CD14-positive monocyte (primary cell): ENCODE measurements at regions not wholly inside any gene's neighbourhood (a gene's known extent, or its start where the extent isn't known, plus 50 kb on each side); places are given as distances from the start of the nearest gene placed in this dataset.
"Not testable (repeated sequence)": the region's sequence is repeated elsewhere in the genome, so short reads cannot be mapped to it uniquely, and the experiment has no call there.

Experiments used
- DNase-seq, 3 donors: peaks; one replicate each; pipeline ENCODE4 v3.0.0-alpha.2; 2011 to 2022
- H2AFZ ChIP-seq: 2 replicates; pipeline ENCODE4 v1.6.0; 2012; ENCODE audit warnings: mild to moderate bottlenecking, low read depth, low read length, inconsistent platforms; ENCODE audit not compliant: insufficient read depth, poor library complexity, severe bottlenecking
- H3K27ac ChIP-seq, 2 donors: 1 replicate in 1 of 2; 2 replicates in 1 of 2; pipeline ENCODE4 v1.5.1; 2012 to 2013; ENCODE audit warnings: low read length in 2 of 2, control low read depth in 1 of 2, inconsistent platforms in 1 of 2, low read depth in 1 of 2, mild to moderate bottlenecking in 1 of 2
- H3K27me3 ChIP-seq, 2 donors: one replicate each; pipeline versions ENCODE4 v1.6.0 to v1.6.1; 2011 to 2013; ENCODE audit warnings: low read length in 2 of 2; ENCODE audit not compliant: control insufficient read depth in 2 of 2, insufficient read depth in 2 of 2
- H3K36me3 ChIP-seq, 2 donors: replicated peaks in 1 of 2; 1 replicate in 1 of 2; 2 replicates in 1 of 2; pipeline versions ENCODE4 v1.5.1 to v1.6.1; 2012 to 2013; ENCODE audit warnings: low read length in 2 of 2, control low read depth in 1 of 2, inconsistent platforms in 1 of 2, mild to moderate bottlenecking in 1 of 2; ENCODE audit not compliant: insufficient read depth in 2 of 2, control insufficient read depth in 1 of 2
- H3K4me1 ChIP-seq, 2 donors: 1 replicate in 1 of 2; 2 replicates in 1 of 2; pipeline versions ENCODE4 v1.5.1 to v1.6.1; 2012 to 2013; ENCODE audit warnings: low read length in 2 of 2, control low read depth in 1 of 2, inconsistent platforms in 1 of 2, mild to moderate bottlenecking in 1 of 2, moderate library complexity in 1 of 2; ENCODE audit not compliant: insufficient read depth in 2 of 2, control insufficient read depth in 1 of 2
- H3K4me2 ChIP-seq: replicated peaks from 2 replicates; pipeline ENCODE3; 2012; ENCODE audit warnings: low read length, moderate library complexity, mild to moderate bottlenecking; ENCODE audit not compliant: poor library complexity, severe bottlenecking; ENCODE audit errors: extremely low read depth
- H3K4me3 ChIP-seq, 3 experiments: fragments of 200-600 bp in 1 of 3; sonication (generic) in 1 of 3; replicated peaks in 1 of 3; 1 replicate in 2 of 3; 2 replicates in 1 of 3; pipeline ENCODE4 v1.5.1; 2011 to 2013; ENCODE audit warnings: low read length in 3 of 3, mild to moderate bottlenecking in 3 of 3, control low read depth in 2 of 3, low read depth in 2 of 3, inconsistent platforms in 1 of 3, moderate library complexity in 1 of 3
- H3K79me2 ChIP-seq: 2 replicates; pipeline ENCODE4 v1.6.0; 2012; ENCODE audit warnings: mild to moderate bottlenecking, control low read depth, inconsistent platforms, low read length, moderate library complexity; ENCODE audit not compliant: insufficient read depth
- H3K9ac ChIP-seq: 2 replicates; pipeline ENCODE4 v1.6.0; 2017; ENCODE audit warnings: low read length, mild to moderate bottlenecking; ENCODE audit not compliant: insufficient read depth, poor library complexity, severe bottlenecking
- H3K9me3 ChIP-seq, 2 donors: replicated peaks in 1 of 2; 1 replicate in 1 of 2; 2 replicates in 1 of 2; pipeline versions ENCODE4 v1.5.1 to v1.6.1; 2012 to 2013; ENCODE audit warnings: low read length in 2 of 2, control low read depth in 1 of 2; ENCODE audit not compliant: control insufficient read depth in 1 of 2, insufficient read depth in 1 of 2
- H4K20me1 ChIP-seq: 2 replicates; pipeline ENCODE4 v1.6.0; 2012; ENCODE audit warnings: mild to moderate bottlenecking, low read length, control low read depth, moderate library complexity; ENCODE audit not compliant: insufficient read depth
- H3K27ac Mint-ChIP-seq, 7 donors: one replicate each; pipeline ENCODE4 v1.8.0; 2020; ENCODE audit warnings: mild to moderate bottlenecking in 7 of 7, mixed read lengths in 7 of 7, moderate library complexity in 6 of 7, inconsistent platforms in 2 of 7
- H3K27me3 Mint-ChIP-seq, 3 donors: one replicate each; pipeline ENCODE4 v1.8.0; 2021 to 2022; ENCODE audit warnings: low read depth in 3 of 3, mild to moderate bottlenecking in 3 of 3, mixed read lengths in 3 of 3, moderate library complexity in 3 of 3, inconsistent platforms in 1 of 3
- H3K36me3 Mint-ChIP-seq, 2 donors: one replicate each; pipeline ENCODE4 v1.8.0; 2020; ENCODE audit warnings: mixed read lengths in 2 of 2, inconsistent platforms in 1 of 2, mild to moderate bottlenecking in 1 of 2
- H3K4me1 Mint-ChIP-seq: one replicate; pipeline ENCODE4 v1.8.0; 2020; ENCODE audit warnings: mild to moderate bottlenecking, mixed read lengths
- H3K4me3 Mint-ChIP-seq, 2 donors: one replicate each; pipeline ENCODE4 v1.8.0; 2020; ENCODE audit warnings: mild to moderate bottlenecking in 2 of 2, mixed read lengths in 2 of 2, moderate library complexity in 1 of 2
- H3K9me3 Mint-ChIP-seq, 7 donors: one replicate each; pipeline ENCODE4 v1.8.0; 2020 to 2022; ENCODE audit warnings: mixed read lengths in 7 of 7, mild to moderate bottlenecking in 6 of 7, moderate library complexity in 6 of 7, inconsistent platforms in 2 of 7
- WGBS: methylation state at CpG from one replicate; pipeline ENCODE4 v1.1.5; 2013; ENCODE audit warnings: missing lambda C conversion rate; ENCODE audit not compliant: insufficient coverage; 5-methylcytosine and 5-hydroxymethylcytosine counted together
- intact Hi-C, 2 donors: fragments of 100-400 bp; cut with micrococcal nuclease; formaldehyde crosslinking; loops; one replicate each; pipeline versions ENCODE4 v1.15.0 to v1.15.1; 2023
- TF ChIP-seq, protein P1 (sequence below): fragments of 200-600 bp; IDR thresholded peaks from one replicate; pipeline ENCODE4 v1.8.0; 2022; ENCODE audit warnings: antibody characterized with exemption, mild to moderate bottlenecking

DNA sequence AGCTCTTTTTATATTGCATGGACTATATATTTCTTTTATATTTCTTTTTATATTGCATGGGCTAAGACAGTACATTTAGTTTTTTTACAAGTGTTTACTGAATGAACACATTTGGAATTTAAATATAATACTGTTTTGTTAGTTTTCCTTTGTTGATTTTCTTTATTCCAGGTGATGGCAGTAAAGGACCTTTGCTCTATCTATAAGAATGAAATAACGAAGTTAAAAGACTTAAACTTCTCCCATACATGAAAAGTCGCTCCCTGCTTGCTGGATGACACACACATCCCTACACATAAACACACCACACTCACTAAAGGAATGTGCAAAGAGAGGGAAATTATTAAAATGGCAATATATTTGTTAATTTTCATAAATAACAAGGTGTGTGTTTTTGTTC is 102.5 kb upstream of the ANXA10 start:
- peaks cover 4 to 10% of the 10 kb centered on the region in 2 donors for H3K9me3 ChIP-seq
- no peaks in the 10 kb centered on the region for H3K36me3 Mint-ChIP-seq
- H2AFZ ChIP-seq = no peak overlapping the region
- H3K27me3 Mint-ChIP-seq = no peaks in the 10 kb centered on the region
- no peak overlapping the region for H3K9ac ChIP-seq
- no peaks in the 10 kb centered on the region for H3K4me1 ChIP-seq
- H3K4me3 ChIP-seq = no peak overlapping the region
- H4K20me1 ChIP-seq = no peaks in the 10 kb centered on the region
- TF ChIP-seq, protein P1, sequence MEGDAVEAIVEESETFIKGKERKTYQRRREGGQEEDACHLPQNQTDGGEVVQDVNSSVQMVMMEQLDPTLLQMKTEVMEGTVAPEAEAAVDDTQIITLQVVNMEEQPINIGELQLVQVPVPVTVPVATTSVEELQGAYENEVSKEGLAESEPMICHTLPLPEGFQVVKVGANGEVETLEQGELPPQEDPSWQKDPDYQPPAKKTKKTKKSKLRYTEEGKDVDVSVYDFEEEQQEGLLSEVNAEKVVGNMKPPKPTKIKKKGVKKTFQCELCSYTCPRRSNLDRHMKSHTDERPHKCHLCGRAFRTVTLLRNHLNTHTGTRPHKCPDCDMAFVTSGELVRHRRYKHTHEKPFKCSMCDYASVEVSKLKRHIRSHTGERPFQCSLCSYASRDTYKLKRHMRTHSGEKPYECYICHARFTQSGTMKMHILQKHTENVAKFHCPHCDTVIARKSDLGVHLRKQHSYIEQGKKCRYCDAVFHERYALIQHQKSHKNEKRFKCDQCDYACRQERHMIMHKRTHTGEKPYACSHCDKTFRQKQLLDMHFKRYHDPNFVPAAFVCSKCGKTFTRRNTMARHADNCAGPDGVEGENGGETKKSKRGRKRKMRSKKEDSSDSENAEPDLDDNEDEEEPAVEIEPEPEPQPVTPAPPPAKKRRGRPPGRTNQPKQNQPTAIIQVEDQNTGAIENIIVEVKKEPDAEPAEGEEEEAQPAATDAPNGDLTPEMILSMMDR = no peak
- H3K27ac ChIP-seq = no peak overlapping the region
- H3K4me2 ChIP-seq = no peak overlapping the region
- peaks cover 0 to 12% (median 4%) of the 10 kb centered on the region in 7 donors for H3K9me3 Mint-ChIP-seq
- DNase-seq = no peak
- H3K4me1 Mint-ChIP-seq = no peaks in the 10 kb centered on the region
- no CpG with 5 or more reads among the region's 2 CpGs for WGBS
- no peaks in the 10 kb centered on the region for H3K27me3 ChIP-seq
- no peak overlapping the region for H3K27ac Mint-ChIP-seq
- H3K79me2 ChIP-seq = no peaks in the 10 kb centered on the region
- intact Hi-C loops = no loop called here
- H3K4me3 Mint-ChIP-seq = no peak overlapping the region
- no peaks in the 10 kb centered on the region for H3K36me3 ChIP-seq

DNA sequence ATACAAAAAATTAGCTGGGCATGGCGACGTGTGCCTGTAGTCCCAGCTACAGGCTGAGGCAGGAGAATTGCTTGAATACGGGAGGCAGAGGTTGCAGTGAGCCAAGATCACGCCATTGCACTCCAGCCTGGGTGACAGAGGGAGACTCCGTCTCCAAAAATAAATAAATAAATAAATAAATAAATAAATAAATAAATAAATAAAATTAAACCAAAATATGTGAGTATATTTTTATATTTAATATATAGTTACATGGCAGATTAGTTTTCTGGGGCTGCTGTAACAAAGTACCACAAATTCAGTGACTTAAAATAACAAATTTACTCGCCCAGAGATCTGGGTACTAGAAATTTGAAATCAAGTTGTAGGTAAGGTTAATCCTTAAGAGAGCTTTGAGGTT is 84.2 kb upstream of the ANXA10 start:
- H3K9me3 ChIP-seq, H3K36me3 ChIP-seq, intact Hi-C loops, H3K27me3 ChIP-seq, H3K4me2 ChIP-seq, H3K9me3 Mint-ChIP-seq, H3K27me3 Mint-ChIP-seq, H3K27ac Mint-ChIP-seq, DNase-seq, H3K4me1 Mint-ChIP-seq, H3K4me1 ChIP-seq, H3K4me3 Mint-ChIP-seq, H2AFZ ChIP-seq, H3K27ac ChIP-seq, H3K79me2 ChIP-seq, H3K36me3 Mint-ChIP-seq, H3K4me3 ChIP-seq, H3K9ac ChIP-seq, H4K20me1 ChIP-seq: not testable (repeated sequence)
- 80% methylated on average over 1 of the region's 6 CpGs for whole genome bisulfite sequencing
